HEK293T (cell line): ENCODE measurements at regions not wholly inside any gene's neighbourhood (a gene's known extent, or its start where the extent isn't known, plus 50 kb on each side); places are given as distances from the start of the nearest gene placed in this dataset.

Experiments used
- CTCF ChIA-PET: fragments of 350-600 bp; formaldehyde crosslinking; extraction: SDS; loops from one replicate; lab custom pipeline; 2021; ENCODE audit warnings: antibody characterized with exemption, inconsistent platforms; lab: Yijun Ruan, JAX
- POLR2A ChIA-PET: fragments of 350-600 bp; formaldehyde crosslinking; extraction: SDS; loops from one replicate; lab custom pipeline; 2020; ENCODE audit warnings: antibody characterized with exemption, inconsistent platforms; lab: Yijun Ruan, JAX
- DNase-seq: peaks from one replicate; pipeline ENCODE4 v3.0.0; 2012; ENCODE audit warnings: mixed read lengths; ENCODE audit errors: extremely low spot score
- ARNT ChIP-seq: fragments of 450-650 bp; IDR thresholded peaks from 2 replicates; pipeline ENCODE4 v1.6.1; 2017; ENCODE audit warnings: mild to moderate bottlenecking
- BHLHE40 ChIP-seq: fragments of 450-650 bp; IDR thresholded peaks from 2 replicates; pipeline ENCODE4 v1.6.1; 2016; ENCODE audit warnings: mild to moderate bottlenecking, moderate library complexity, borderline replicate concordance
- CTBP1 ChIP-seq: fragments of 450-650 bp; IDR thresholded peaks from 2 replicates; pipeline ENCODE4 v1.6.1; 2016; ENCODE audit warnings: borderline replicate concordance
- ELF4 ChIP-seq: fragments of 450-650 bp; IDR thresholded peaks from 2 replicates; pipeline ENCODE4 v1.6.1; 2017; ENCODE audit warnings: antibody characterized with exemption
- FOXA1 ChIP-seq: fragments of 450-650 bp; IDR thresholded peaks from 2 replicates; pipeline ENCODE4 v1.6.1; 2016; ENCODE audit warnings: mild to moderate bottlenecking
- FOXK2 ChIP-seq: fragments of 450-650 bp; IDR thresholded peaks from 2 replicates; pipeline ENCODE4 v1.6.1; 2016; ENCODE audit warnings: mild to moderate bottlenecking
- FOXM1 ChIP-seq: fragments of 450-650 bp; IDR thresholded peaks from 2 replicates; pipeline ENCODE4 v1.6.1; 2017; ENCODE audit warnings: mild to moderate bottlenecking, borderline replicate concordance
- HDGF ChIP-seq: fragments of 450-650 bp; IDR thresholded peaks from 2 replicates; pipeline ENCODE4 v1.6.1; 2017; ENCODE audit warnings: antibody characterized with exemption, borderline replicate concordance
- L3MBTL2 ChIP-seq: fragments of 450-650 bp; conservative IDR thresholded peaks from 2 replicates; pipeline ENCODE4 v1.6.1; 2016; ENCODE audit warnings: mild to moderate bottlenecking
- LEF1 ChIP-seq: fragments of 450-650 bp; IDR thresholded peaks from 2 replicates; pipeline ENCODE4 v1.6.1; 2017; ENCODE audit warnings: mild to moderate bottlenecking, borderline replicate concordance
- NFRKB ChIP-seq: fragments of 450-650 bp; IDR thresholded peaks from 2 replicates; pipeline ENCODE4 v1.6.1; 2016; ENCODE audit warnings: mild to moderate bottlenecking, moderate library complexity
- SP1 ChIP-seq: fragments of 450-650 bp; IDR thresholded peaks from 2 replicates; pipeline ENCODE4 v1.6.1; 2017
- SUZ12 ChIP-seq: fragments of 450-650 bp; IDR thresholded peaks from 2 replicates; pipeline ENCODE4 v1.6.1; 2016; ENCODE audit warnings: mild to moderate bottlenecking
- TARDBP ChIP-seq: fragments of 450-650 bp; IDR thresholded peaks from 2 replicates; pipeline ENCODE4 v1.6.1; 2016
- ZNF384 ChIP-seq: fragments of 450-650 bp; IDR thresholded peaks from 2 replicates; pipeline ENCODE4 v1.6.1; 2016
- TF ChIP-seq, protein P1 (sequence below): fragments of 450-650 bp; IDR thresholded peaks from 2 replicates; pipeline ENCODE4 v1.6.1; 2016

DNA sequence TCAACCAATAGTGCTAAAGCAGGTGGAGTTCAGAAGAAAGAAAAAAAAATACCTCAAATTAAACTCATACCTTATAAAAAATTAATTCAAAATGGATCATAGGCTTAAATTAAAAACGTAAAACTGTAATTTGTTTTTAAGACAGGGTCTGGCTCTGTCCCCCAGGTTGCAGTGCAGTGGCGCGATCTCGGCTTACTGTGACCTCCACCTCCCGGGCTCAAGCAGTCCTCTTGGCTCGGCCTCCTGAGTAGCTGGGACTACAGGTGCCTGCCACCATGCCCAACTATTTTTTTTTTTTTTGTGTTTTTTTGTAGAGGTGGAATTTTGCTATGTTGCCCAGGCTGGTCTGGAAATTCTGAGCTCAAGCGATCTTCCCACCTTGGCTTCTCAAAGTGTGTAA is 111.6 kb downstream of the HDGFL1 start:
- DNase-seq, result no peak
- ChIA-PET CTCF (no interaction called here), POLR2A (no interaction called here)
- TF ChIP-seq HDGF, result no peak
- no peak for TF ChIP-seq TARDBP
- TF ChIP-seq ZNF384, result no peak
- no peak for TF ChIP-seq CTBP1
- TF ChIP-seq NFRKB, result no peak
- no peak for TF ChIP-seq SUZ12
- no peak for TF ChIP-seq ELF4
- TF ChIP-seq FOXK2, result no peak

DNA sequence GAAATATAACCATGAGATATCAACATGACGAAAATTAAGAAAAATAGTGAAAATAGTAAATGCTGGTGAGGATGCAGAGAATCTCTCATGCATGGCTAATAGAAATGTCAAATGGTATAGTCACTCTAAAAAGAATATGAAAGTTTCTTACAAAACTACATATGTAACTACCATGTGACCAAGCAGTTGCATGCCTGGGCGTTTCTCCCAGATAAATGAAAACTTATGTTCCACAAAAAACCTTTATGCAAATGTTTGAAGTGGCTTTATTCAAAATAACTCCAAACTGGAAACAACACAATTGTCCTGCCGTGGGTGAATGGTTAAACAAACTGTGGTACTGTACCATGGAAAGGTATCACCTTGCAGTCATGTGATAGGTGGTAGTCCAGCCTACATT is 112.4 kb downstream of the HDGFL1 start:
- POLR2A ChIA-PET, result no interaction called here
- CTCF ChIA-PET, result no interaction called here
- TF ChIP-seq FOXK2 (no peak), FOXA1 (no peak), ELF4 (no peak), SUZ12 (no peak), CTBP1 (no peak), LEF1 (no peak), L3MBTL2 (no peak), ZNF384 (no peak)
- TF ChIP-seq, protein P1, sequence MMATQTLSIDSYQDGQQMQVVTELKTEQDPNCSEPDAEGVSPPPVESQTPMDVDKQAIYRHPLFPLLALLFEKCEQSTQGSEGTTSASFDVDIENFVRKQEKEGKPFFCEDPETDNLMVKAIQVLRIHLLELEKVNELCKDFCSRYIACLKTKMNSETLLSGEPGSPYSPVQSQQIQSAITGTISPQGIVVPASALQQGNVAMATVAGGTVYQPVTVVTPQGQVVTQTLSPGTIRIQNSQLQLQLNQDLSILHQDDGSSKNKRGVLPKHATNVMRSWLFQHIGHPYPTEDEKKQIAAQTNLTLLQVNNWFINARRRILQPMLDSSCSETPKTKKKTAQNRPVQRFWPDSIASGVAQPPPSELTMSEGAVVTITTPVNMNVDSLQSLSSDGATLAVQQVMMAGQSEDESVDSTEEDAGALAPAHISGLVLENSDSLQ, result no peak
- no peak for DNase-seq

- no peak for DNase-seq
- ChIA-PET CTCF (no interaction called here), POLR2A (no interaction called here)
- TF ChIP-seq FOXA1, result no peak
- TF ChIP-seq ARNT, result no peak
Measured at GRCh38 chr6:22682979-22683378, 113.6 kb downstream of the HDGFL1 start.

DNA sequence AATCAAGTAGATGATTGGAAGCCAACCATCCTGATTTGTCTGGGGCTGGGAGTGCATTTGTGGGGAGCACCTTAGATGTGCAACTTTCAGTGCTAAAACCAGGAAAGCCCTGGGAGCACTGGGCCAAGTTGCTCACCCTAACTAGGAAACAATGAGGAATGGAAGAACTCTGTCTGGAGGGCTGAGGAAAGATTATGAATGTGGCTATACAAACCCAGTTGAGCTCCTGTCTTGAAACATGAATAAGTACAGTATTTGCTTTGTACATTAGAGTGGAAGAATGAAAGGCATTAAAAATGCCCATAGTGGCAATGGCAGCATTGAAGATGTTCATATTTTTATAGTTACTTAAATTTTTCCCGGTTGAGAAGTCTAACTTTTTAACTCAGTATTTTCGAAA is 121.1 kb downstream of the HDGFL1 start:
- DNase-seq, result no peak
- ChIA-PET POLR2A (no interaction called here), CTCF (no interaction called here)
- TF ChIP-seq BHLHE40 (no peak), FOXM1 (no peak), TARDBP (no peak), FOXA1 (no peak), HDGF (no peak)
- TF ChIP-seq, protein P1, result no peak

DNA sequence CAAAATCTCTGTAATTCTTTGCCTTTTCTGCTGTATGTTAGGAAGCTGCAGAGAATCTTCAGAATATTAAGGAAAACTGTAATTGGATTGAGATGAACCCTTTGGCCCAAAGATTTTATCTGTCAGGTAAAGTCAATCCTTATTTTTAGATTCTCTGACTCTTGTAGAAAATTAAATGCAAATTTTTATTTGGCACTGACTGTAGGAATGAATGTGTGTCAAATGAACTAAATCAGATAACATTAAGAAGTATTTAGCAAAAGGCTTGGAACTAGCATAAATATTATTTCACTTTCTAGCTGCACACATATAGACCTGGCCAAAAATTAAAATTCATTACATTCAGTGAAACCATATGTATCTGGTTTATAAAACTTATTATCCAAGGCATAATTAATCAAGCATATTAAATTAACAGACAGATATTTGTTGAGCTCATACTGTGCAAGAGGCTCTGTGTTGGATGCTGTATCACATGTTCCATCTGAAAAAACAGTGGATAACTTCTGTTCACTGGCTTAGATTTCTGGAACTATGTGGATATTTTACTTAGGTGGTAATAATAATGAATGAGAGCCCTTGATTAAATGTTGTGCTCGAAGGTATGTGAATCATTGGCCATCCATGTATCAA is 124.8 kb downstream of the HDGFL1 start:
- TF ChIP-seq LEF1 (no peak), FOXK2 (no peak), SUZ12 (no peak), HDGF (no peak), ZNF384 (no peak), BHLHE40 (no peak), L3MBTL2 (no peak), FOXA1 (no peak), FOXM1 (no peak)
- no peak for DNase-seq
- POLR2A ChIA-PET, result no interaction called here
- CTCF ChIA-PET, result no interaction called here

- ChIA-PET CTCF (no interaction called here), POLR2A (no interaction called here)
- TF ChIP-seq ARNT, result no peak
- no peak for TF ChIP-seq L3MBTL2
- no peak for TF ChIP-seq NFRKB
- no peak for TF ChIP-seq LEF1
- no peak for TF ChIP-seq SUZ12
- no peak for TF ChIP-seq SP1
- TF ChIP-seq ELF4, result no peak
- no peak for TF ChIP-seq CTBP1
- no peak for TF ChIP-seq FOXA1
- no peak for TF ChIP-seq FOXK2
- no peak for TF ChIP-seq TARDBP
- no peak for TF ChIP-seq ZNF384
- no peak for TF ChIP-seq FOXM1
- TF ChIP-seq BHLHE40, result no peak
- TF ChIP-seq, protein P1, result no peak
- no peak for TF ChIP-seq HDGF
- no peak for DNase-seq
Measured at GRCh38 chr6:22696481-22696880, 127.1 kb downstream of the HDGFL1 start.

DNA sequence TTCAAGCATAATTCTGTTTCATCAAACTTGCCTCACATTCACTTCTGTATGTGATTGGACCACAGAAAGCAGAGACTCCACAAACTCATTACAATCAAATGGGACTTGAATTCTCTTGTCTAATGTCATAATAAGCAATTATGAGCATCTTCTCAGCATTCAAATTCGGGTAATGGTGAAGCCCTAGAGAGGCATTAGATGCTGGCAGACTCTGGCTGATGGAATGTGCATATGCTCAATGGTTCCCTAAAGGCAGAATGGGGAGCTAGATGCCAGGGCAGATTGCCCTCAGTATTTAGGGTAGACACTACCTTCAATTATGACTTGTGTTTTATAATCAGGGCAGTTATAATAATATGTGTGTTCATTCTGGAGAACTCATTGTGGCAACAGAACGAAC is 127.9 kb downstream of the HDGFL1 start:
- ChIA-PET CTCF (no interaction called here), POLR2A (no interaction called here)
- TF ChIP-seq ZNF384 (no peak), TARDBP (no peak), SUZ12 (no peak), LEF1 (no peak), FOXM1 (no peak), HDGF (no peak), ARNT (no peak), FOXK2 (no peak), FOXA1 (no peak), NFRKB (no peak), SP1 (no peak), CTBP1 (no peak), ELF4 (no peak)
- TF ChIP-seq, protein P1, result no peak
- DNase-seq, result no peak
